BLaER1 (cell line): ENCODE measurements at regions not wholly inside any gene's neighbourhood (a gene's known extent, or its start where the extent isn't known, plus 50 kb on each side); places are given as distances from the start of the nearest gene placed in this dataset.

Source experiments
- H3K27ac ChIP-seq: shearing (Covaris generic); formaldehyde crosslinking; 2 replicates; pipeline ENCODE4 v1.8.1; 2022
- H3K27me3 ChIP-seq: shearing (Covaris generic); formaldehyde crosslinking; 2 replicates; pipeline ENCODE4 v1.8.1; 2022
- H3K36me3 ChIP-seq: shearing (Covaris generic); formaldehyde crosslinking; 2 replicates; pipeline ENCODE4 v1.8.1; 2022
- H3K4me1 ChIP-seq: shearing (Covaris generic); formaldehyde crosslinking; 2 replicates; pipeline ENCODE4 v1.8.1; 2022
- H3K4me2 ChIP-seq: shearing (Covaris generic); formaldehyde crosslinking; 2 replicates; pipeline ENCODE4 v1.8.1; 2022
- H3K4me3 ChIP-seq: shearing (Covaris generic); formaldehyde crosslinking; 2 replicates; pipeline ENCODE4 v1.8.1; 2022
- H3K9ac ChIP-seq: shearing (Covaris generic); formaldehyde crosslinking; 2 replicates; pipeline ENCODE4 v1.8.1; 2022
- H3K9me3 ChIP-seq: shearing (Covaris generic); formaldehyde crosslinking; 2 replicates; pipeline ENCODE4 v1.8.1; 2022
- H4K20me1 ChIP-seq: shearing (Covaris generic); formaldehyde crosslinking; 2 replicates; pipeline ENCODE4 v1.8.1; 2022
- Cebpa-rat ChIP-seq: shearing (Covaris generic); IDR thresholded peaks from 2 replicates; pipeline ENCODE4 v1.8.1; 2022

DNA sequence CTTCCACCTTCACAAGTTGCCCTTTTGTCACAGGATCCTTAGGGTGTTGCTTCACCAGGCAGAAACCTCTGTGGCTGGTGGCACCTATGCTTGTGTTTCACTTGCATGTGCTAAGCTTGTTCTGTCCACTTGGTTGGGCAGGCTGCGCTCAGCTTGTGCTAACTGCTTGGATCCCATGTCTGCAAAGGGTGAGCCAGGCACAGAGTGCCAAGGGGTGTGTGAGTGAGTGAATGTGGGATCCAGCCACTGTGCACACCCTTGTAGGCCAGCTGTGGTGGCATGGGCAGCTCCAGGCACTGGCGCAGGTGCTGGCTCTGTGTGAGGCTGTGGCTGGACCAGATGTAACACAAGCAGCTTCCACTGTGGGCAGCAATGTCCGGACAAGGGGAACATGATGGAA lies 728.7 kb upstream of the ROBO1 start:
- no peak for TF ChIP-seq Cebpa-rat
- H3K4me1 ChIP-seq: no peaks in the 10 kb centered on the region
- no peaks in the 10 kb centered on the region for H4K20me1 ChIP-seq
- H3K27me3 ChIP-seq: no peaks in the 10 kb centered on the region
- no peak overlapping the region for H3K4me3 ChIP-seq
- no peaks in the 10 kb centered on the region for H3K36me3 ChIP-seq
- H3K27ac ChIP-seq: no peak overlapping the region
- H3K9me3 ChIP-seq: peaks cover 17% of the 10 kb centered on the region
- no peak overlapping the region for H3K4me2 ChIP-seq
- no peak overlapping the region for H3K9ac ChIP-seq

DNA sequence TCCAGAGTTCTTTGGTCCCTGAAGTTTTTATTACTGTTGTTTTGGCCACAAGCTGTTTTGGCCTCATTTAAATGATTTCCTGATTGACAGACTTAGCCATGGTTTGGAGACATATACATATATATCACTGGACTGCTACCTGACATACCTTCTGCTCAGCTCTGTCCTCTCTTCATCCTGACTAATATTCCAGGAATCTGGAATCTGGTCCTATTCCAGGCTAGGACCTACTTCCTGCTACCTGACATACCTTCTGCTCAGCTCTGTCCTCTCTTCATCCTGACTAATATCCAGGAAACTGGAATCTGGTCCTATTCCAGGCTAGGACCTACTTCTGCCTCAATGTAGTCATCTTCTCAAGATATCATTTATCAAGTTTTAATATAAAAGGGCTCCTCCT lies 724.4 kb upstream of the ROBO1 start:
- no peak overlapping the region for H3K9ac ChIP-seq
- peaks cover 10% of the 10 kb centered on the region for H3K9me3 ChIP-seq
- H3K4me1 ChIP-seq: no peaks in the 10 kb centered on the region
- no peak overlapping the region for H3K4me3 ChIP-seq
- H3K4me2 ChIP-seq: no peak overlapping the region
- no peak for TF ChIP-seq Cebpa-rat
- H3K36me3 ChIP-seq: no peaks in the 10 kb centered on the region
- no peaks in the 10 kb centered on the region for H4K20me1 ChIP-seq
- no peaks in the 10 kb centered on the region for H3K27me3 ChIP-seq
- H3K27ac ChIP-seq: no peak overlapping the region

DNA sequence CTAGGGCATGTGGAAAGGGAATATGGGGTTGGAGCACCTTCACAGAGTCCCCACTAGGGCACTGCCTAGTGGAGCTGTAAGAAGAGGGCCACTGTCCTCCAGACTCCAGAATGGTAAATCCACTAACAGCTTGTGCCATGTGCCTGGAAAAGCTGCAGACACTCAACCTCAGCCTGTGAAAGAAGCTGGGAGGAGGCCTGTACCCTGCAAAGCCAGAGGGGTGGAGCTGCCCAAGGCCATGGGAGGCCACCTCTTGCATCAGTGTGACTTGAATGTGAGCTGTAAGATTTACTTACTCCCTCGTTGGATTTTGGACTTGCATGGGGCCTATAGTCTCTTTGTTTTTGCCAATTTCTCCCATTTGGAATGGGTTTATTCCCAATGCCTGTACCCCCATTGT lies 705.2 kb upstream of the ROBO1 start:
- Histone ChIP-seq H3K9ac (no peak overlapping the region), H3K27ac (no peak overlapping the region), H3K4me3 (no peak overlapping the region), H3K4me2 (no peak overlapping the region), H3K27me3 (no peaks in the 10 kb centered on the region), H3K4me1 (no peaks in the 10 kb centered on the region), H4K20me1 (no peaks in the 10 kb centered on the region), H3K36me3 (no peaks in the 10 kb centered on the region), H3K9me3 (no peaks in the 10 kb centered on the region)
- TF ChIP-seq Cebpa-rat: no peak

DNA sequence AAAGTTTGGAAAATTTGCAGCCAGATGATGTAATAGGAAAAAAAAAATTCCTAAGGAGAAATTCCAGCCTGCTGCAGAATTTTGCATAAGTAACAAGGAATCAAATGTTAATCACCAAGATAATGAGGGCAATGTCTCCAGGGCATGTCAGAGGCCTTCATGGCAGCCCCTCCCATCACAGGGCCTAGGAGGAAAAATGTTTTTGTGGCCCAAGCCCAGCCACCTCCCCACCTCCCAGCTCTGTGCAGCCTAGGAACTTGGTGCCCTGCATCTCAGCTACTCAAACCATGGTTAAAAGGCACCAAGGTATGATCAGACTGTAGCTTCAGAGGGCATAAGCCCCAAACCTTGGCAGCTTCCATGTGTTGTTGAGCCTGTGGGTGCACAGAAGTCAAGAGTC lies 704.7 kb upstream of the ROBO1 start:
- H4K20me1 ChIP-seq: no peaks in the 10 kb centered on the region
- no peaks in the 10 kb centered on the region for H3K9me3 ChIP-seq
- no peak overlapping the region for H3K27ac ChIP-seq
- H3K4me3 ChIP-seq: no peak overlapping the region
- H3K36me3 ChIP-seq: no peaks in the 10 kb centered on the region
- H3K9ac ChIP-seq: no peak overlapping the region
- no peaks in the 10 kb centered on the region for H3K4me1 ChIP-seq
- no peak overlapping the region for H3K4me2 ChIP-seq
- no peak for TF ChIP-seq Cebpa-rat
- H3K27me3 ChIP-seq: no peaks in the 10 kb centered on the region

DNA sequence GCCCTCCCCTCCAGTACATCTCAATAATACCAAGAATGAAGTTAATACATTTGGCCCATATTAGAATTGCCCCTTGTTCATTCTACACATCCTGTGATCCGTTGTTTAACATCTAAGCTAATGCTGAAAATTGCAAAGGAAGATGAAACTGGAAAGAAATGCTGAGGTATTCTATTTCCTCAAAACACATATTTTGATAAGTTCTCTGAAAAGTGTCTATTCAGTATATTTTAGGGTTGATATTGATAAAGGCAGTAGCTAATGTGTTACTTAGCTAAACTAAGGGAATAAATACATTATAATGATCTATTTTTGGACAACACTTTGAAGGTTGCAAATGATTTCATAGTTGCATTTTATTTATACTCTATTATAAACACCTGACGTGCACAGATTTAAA lies 702.6 kb upstream of the ROBO1 start:
- no peaks in the 10 kb centered on the region for H3K4me1 ChIP-seq
- no peaks in the 10 kb centered on the region for H3K36me3 ChIP-seq
- TF ChIP-seq Cebpa-rat: no peak

DNA sequence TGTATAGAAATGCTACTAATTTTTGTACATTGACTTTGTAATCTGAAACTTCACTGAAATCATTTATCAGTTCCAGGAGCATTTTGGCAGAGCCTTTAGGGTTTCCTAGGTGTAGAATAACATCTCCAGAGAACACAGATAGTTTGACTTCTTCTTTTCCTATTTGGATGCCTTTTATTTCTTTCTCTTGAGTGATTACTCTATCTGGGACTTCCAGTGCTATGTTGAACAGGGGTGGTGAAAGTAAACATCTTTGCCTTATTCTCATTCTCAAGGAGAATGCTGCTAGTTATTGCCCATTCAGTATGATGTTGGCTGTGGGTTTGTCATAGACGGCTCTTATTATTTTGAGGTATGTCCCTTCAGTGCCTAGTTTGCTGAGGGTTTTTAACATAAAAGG lies 697.9 kb upstream of the ROBO1 start:
- TF ChIP-seq Cebpa-rat: no peak
- no peak overlapping the region for H3K4me2 ChIP-seq
- no peaks in the 10 kb centered on the region for H4K20me1 ChIP-seq
- no peak overlapping the region for H3K27ac ChIP-seq
- no peaks in the 10 kb centered on the region for H3K4me1 ChIP-seq
- no peak overlapping the region for H3K4me3 ChIP-seq
- H3K36me3 ChIP-seq: no peaks in the 10 kb centered on the region
- H3K9ac ChIP-seq: no peak overlapping the region
- H3K9me3 ChIP-seq: no peaks in the 10 kb centered on the region
- no peaks in the 10 kb centered on the region for H3K27me3 ChIP-seq

More for the DNA sequence above, 702.6 kb upstream of the ROBO1 start:
- Histone ChIP-seq H3K27me3 (no peaks in the 10 kb centered on the region), H4K20me1 (no peaks in the 10 kb centered on the region), H3K4me3 (no peak overlapping the region), H3K27ac (no peak overlapping the region), H3K9me3 (no peaks in the 10 kb centered on the region), H3K9ac (no peak overlapping the region), H3K4me2 (no peak overlapping the region)

DNA sequence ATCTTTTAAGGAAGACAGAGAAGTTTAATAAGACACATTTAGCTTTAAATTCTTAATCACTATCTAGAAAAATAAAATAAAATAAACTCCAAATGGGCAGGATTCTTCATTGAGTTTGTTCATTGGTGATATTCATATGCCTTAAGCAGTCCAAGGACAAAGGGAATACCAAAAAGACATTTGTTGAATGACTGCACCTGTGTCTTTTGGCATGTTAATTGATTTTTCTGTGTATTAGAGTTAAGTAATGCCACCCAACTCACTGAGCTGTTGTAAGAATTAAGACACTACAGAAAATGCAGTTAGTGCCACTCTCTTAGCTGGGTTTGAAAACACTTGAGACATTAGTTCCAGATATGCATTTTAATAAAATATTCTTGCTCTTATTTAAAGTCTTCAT lies 683.6 kb upstream of the ROBO1 start:
- Histone ChIP-seq H3K9ac (no peak overlapping the region), H3K4me1 (no peaks in the 10 kb centered on the region), H3K4me3 (no peak overlapping the region), H4K20me1 (no peaks in the 10 kb centered on the region), H3K4me2 (no peak overlapping the region), H3K27me3 (no peaks in the 10 kb centered on the region), H3K36me3 (no peaks in the 10 kb centered on the region), H3K27ac (no peak overlapping the region), H3K9me3 (no peaks in the 10 kb centered on the region)
- no peak for TF ChIP-seq Cebpa-rat

DNA sequence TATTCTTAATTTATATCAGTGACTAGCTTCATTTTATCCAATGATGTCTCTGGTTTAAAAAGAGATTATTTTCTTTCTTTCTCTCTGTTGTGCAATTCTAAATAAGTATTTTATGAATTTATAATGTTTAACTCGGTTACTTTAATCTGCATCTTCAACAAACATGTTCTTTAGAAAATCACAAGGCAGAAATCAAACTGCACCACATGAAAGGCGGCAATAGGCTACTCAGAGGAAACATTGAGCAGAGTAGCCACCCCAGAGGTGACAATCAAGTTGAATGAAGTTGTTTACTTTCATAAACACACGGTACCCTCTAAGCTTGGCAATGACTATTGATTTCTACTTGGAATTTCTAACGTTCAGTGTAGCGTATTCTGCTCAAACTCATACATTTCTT lies 677.8 kb upstream of the ROBO1 start:
- H3K4me2 ChIP-seq: no peak overlapping the region
- H3K27ac ChIP-seq: no peak overlapping the region
- H3K9ac ChIP-seq: no peak overlapping the region
- H3K27me3 ChIP-seq: no peaks in the 10 kb centered on the region
- TF ChIP-seq Cebpa-rat: no peak
- no peak overlapping the region for H3K4me3 ChIP-seq
- no peaks in the 10 kb centered on the region for H4K20me1 ChIP-seq
- H3K36me3 ChIP-seq: no peaks in the 10 kb centered on the region
- H3K9me3 ChIP-seq: no peaks in the 10 kb centered on the region
- H3K4me1 ChIP-seq: no peaks in the 10 kb centered on the region

DNA sequence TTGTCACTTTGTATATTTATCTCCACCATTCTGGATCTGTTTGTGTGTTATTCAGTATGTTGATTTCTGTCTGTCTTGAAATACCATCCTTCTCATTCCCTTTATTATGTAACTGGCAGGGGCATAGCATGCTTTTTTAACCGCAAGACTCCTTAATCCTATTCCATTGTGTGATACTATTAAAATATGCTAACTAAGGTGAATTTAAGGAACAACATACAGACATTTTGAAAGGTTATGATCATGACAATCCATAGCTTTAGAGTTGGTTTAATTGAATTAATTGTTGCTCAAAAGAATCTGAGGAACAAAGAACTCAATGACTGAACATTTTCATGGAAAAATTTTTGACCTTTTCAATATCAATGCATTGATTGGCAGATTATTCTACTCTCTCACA lies 677.3 kb upstream of the ROBO1 start:
- Histone ChIP-seq H4K20me1 (no peaks in the 10 kb centered on the region), H3K27ac (no peak overlapping the region), H3K36me3 (no peaks in the 10 kb centered on the region), H3K27me3 (no peaks in the 10 kb centered on the region), H3K4me2 (no peak overlapping the region), H3K4me1 (no peaks in the 10 kb centered on the region), H3K9ac (no peak overlapping the region), H3K9me3 (no peaks in the 10 kb centered on the region), H3K4me3 (no peak overlapping the region)
- no peak for TF ChIP-seq Cebpa-rat

DNA sequence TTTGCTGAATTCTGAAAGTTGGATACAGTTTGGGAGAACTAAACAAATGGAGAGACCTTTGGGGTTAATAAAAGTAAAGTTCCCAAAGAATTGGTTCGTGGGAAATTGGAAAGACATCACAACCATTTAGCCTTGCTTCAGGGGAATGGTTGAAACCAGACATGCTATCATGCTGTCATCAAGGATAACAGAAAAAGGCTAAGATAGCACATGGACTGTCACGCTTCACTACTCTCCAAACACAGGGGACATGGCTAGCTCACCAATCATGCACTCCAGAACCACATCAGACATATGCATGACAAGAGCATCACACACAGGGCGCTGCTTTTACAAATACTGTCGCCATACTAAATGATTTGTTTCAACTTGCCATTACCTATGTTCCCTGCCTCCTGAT lies 671.7 kb upstream of the ROBO1 start:
- no peak for TF ChIP-seq Cebpa-rat
- H3K4me2 ChIP-seq: peak overlapping the region; percentile 41
- H3K27ac ChIP-seq: no peak overlapping the region
- H3K4me3 ChIP-seq: no peak overlapping the region
- H3K27me3 ChIP-seq: no peaks in the 10 kb centered on the region
- peaks cover 16% of the 10 kb centered on the region for H3K4me1 ChIP-seq
- no peaks in the 10 kb centered on the region for H3K9me3 ChIP-seq
- no peaks in the 10 kb centered on the region for H3K36me3 ChIP-seq
- no peak overlapping the region for H3K9ac ChIP-seq
- no peaks in the 10 kb centered on the region for H4K20me1 ChIP-seq

DNA sequence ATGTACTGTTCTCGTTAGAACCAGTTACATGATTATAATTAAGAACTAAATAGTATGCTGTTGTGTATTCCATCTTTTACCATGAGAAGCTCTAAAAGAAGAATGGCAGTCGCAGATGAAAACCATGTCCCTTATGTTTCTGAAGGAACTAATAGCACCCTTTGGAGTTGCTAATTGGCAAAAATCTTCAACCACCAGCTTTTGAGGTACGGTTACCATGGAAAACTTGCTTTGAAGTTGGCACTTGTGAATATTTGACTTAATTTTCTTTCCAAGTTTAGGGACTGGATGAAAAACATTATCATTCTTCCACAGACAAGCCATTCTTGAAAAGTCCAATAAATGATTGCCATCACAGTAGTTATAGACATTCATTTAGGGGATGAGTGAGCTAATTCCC lies 666.6 kb upstream of the ROBO1 start:
- no peak for TF ChIP-seq Cebpa-rat
- H3K4me3 ChIP-seq: no peak overlapping the region
- H3K9ac ChIP-seq: no peak overlapping the region

More for the DNA sequence above, 666.6 kb upstream of the ROBO1 start:
- Histone ChIP-seq H3K36me3 (no peaks in the 10 kb centered on the region), H4K20me1 (no peaks in the 10 kb centered on the region), H3K27ac (no peak overlapping the region), H3K9me3 (no peaks in the 10 kb centered on the region), H3K4me2 (no peak overlapping the region), H3K27me3 (no peaks in the 10 kb centered on the region), H3K4me1 (peaks cover 9% of the 10 kb centered on the region)
